Ovary (tissue), 3 donors: ENCODE measurements at regions not wholly inside any gene's neighbourhood (a gene's known extent, or its start where the extent isn't known, plus 50 kb on each side); places are given as distances from the start of the nearest gene placed in this dataset.

Source experiments
- POLR2A ChIP-seq: fragments of 450-650 bp; IDR thresholded peaks from one replicate; pipeline ENCODE4 v1.6.1; 2017; ENCODE audit warnings: antibody characterized with exemption, mild to moderate bottlenecking, moderate library complexity
- TF ChIP-seq, protein P1 (sequence below), 3 donors: fragments of 450-650 bp in 2 of 3; fragments of 200-600 bp in 1 of 3; IDR thresholded peaks; one replicate each; pipeline versions ENCODE4 v1.5.1 to v1.8.0; 2016 to 2022; ENCODE audit warnings: antibody characterized with exemption in 3 of 3, mild to moderate bottlenecking in 1 of 3
- donor health status: DM: no; HTN: no; CAD: no.

DNA sequence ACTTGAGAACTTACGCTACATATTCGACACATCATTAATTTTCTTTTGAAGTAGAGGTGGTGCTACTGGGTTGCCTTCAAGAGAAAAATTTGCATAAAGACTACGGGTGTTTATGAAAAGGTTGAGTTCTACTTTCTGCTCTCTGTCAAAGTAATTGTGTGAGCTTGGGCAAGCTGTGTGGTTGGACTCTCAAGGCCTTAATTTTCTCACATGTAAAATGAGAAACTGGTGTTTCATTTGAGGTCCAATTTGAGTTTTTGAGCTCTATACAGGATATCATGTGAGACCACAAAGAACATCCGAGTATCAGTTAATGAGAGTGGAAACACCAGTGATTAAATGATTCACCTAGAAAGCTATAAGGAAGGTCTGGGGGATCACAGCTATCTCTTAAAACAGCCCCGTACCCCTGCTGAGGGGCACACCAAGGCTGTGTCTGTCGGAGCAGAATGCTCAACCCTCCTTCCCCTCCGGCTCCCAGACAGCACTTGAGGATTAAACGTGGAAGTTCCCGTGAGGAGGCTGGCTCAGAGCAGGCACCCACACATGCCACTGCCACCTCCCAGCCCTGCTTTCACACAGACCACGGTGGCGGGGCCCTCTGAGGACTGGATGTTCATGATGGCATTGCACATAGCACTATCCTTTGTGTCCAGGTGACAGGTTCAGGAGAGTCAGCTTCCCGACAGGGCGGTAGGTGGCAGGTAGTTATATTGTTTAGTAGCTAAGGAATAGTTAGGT lies 191.8 kb downstream of the RNF144A start:
- TF ChIP-seq POLR2A = no peak
- TF ChIP-seq, protein P1, sequence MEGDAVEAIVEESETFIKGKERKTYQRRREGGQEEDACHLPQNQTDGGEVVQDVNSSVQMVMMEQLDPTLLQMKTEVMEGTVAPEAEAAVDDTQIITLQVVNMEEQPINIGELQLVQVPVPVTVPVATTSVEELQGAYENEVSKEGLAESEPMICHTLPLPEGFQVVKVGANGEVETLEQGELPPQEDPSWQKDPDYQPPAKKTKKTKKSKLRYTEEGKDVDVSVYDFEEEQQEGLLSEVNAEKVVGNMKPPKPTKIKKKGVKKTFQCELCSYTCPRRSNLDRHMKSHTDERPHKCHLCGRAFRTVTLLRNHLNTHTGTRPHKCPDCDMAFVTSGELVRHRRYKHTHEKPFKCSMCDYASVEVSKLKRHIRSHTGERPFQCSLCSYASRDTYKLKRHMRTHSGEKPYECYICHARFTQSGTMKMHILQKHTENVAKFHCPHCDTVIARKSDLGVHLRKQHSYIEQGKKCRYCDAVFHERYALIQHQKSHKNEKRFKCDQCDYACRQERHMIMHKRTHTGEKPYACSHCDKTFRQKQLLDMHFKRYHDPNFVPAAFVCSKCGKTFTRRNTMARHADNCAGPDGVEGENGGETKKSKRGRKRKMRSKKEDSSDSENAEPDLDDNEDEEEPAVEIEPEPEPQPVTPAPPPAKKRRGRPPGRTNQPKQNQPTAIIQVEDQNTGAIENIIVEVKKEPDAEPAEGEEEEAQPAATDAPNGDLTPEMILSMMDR (IDR thresholded peaks at IDR 0.05) = no peak
